T-helper 2 cell (primary cell): ENCODE measurements at regions not wholly inside any gene's neighbourhood (a gene's known extent, or its start where the extent isn't known, plus 50 kb on each side); places are given as distances from the start of the nearest gene placed in this dataset.
A peak's percentile ranks its signal among the peaks of the same experiment; 100 is the strongest.
"Not testable (repeated sequence)": the region's sequence is repeated elsewhere in the genome, so short reads cannot be mapped to it uniquely, and the experiment has no call there.

Experiments used
- DNase-seq, 5 experiments: peaks; one replicate each; pipeline versions ENCODE4 v3.0.0 to v3.0.0-alpha.2; 2012 to 2022

GRCh38 chr2:39583781-39584180 is 81.9 kb upstream of the TMEM178A start:
- no peak for DNase-seq

GRCh38 chr2:39584283-39584965 is 81.3 kb upstream of the TMEM178A start:
- DNase-seq = no peak

GRCh38 chr2:39585531-39585930 is 80.2 kb upstream of the TMEM178A start:
- DNase-seq = not testable (repeated sequence)

GRCh38 chr2:39587168-39587567 is 78.5 kb upstream of the TMEM178A start:
- DNase-seq = no peak

GRCh38 chr2:39587641-39588040 is 78.1 kb upstream of the TMEM178A start:
- no peak for DNase-seq

GRCh38 chr2:39593439-39594393 is 72.0 kb upstream of the TMEM178A start:
- peak in 1 of 5 experiments; percentile 10 for DNase-seq

GRCh38 chr2:39595116-39595515 is 70.6 kb upstream of the TMEM178A start:
- DNase-seq = no peak

- DNase-seq = no peak
These were observed 68.4 kb upstream of the TMEM178A start for GRCh38 chr2:39597314-39597713.

- DNase-seq = no peak
These were observed 63.1 kb upstream of the TMEM178A start for GRCh38 chr2:39602616-39603015.

- DNase-seq = peak in 1 of 5 experiments; percentile 32
These were observed 62.3 kb upstream of the TMEM178A start for GRCh38 chr2:39603436-39603835.

- DNase-seq = no peak
These were observed 60.9 kb upstream of the TMEM178A start for GRCh38 chr2:39604866-39605265.

GRCh38 chr2:39606585-39606984 is 59.1 kb upstream of the TMEM178A start:
- DNase-seq = no peak

GRCh38 chr2:39607538-39608262 is 58.0 kb upstream of the TMEM178A start:
- no peak for DNase-seq

- no peak for DNase-seq
These were observed 57.5 kb upstream of the TMEM178A start for GRCh38 chr2:39608263-39608575.

GRCh38 chr2:39608686-39609441 is 56.9 kb upstream of the TMEM178A start:
- DNase-seq = no peak

- DNase-seq = no peak
These were observed 55.8 kb upstream of the TMEM178A start for GRCh38 chr2:39609917-39610316.

- no peak for DNase-seq
These were observed 50.0 kb upstream of the TMEM178A start for GRCh38 chr2:39615675-39616074.
